ENCODE measurements at regions not wholly inside any gene's neighbourhood (a gene's known extent, or its start where the extent isn't known, plus 50 kb on each side); places are given as distances from the start of the nearest gene placed in this dataset.

GRCh38 chr2:220440731-220441130 is 813.3 kb downstream of the SLC4A3 start:
- Histone ChIP-seq H3K36me3 (no peaks in the 10 kb centered on the region), H3K9me3 (no peaks in the 10 kb centered on the region), H3K4me3 (no peak overlapping the region), H3K27ac (no peak overlapping the region), H3K4me1 (no peaks in the 10 kb centered on the region), H3K27me3 (no peaks in the 10 kb centered on the region)
- ATAC-seq (no peak), DNase-seq (no peak)
- intact Hi-C loops (cut with DNase I; ENCODE audit: low total_unique reads) = no loop called here
- in situ Hi-C loops (cut with MboI; ENCODE audit: low sequenced_read_pairs in 4 of 4) = no loop called here
- TF ChIP-seq, protein P1, sequence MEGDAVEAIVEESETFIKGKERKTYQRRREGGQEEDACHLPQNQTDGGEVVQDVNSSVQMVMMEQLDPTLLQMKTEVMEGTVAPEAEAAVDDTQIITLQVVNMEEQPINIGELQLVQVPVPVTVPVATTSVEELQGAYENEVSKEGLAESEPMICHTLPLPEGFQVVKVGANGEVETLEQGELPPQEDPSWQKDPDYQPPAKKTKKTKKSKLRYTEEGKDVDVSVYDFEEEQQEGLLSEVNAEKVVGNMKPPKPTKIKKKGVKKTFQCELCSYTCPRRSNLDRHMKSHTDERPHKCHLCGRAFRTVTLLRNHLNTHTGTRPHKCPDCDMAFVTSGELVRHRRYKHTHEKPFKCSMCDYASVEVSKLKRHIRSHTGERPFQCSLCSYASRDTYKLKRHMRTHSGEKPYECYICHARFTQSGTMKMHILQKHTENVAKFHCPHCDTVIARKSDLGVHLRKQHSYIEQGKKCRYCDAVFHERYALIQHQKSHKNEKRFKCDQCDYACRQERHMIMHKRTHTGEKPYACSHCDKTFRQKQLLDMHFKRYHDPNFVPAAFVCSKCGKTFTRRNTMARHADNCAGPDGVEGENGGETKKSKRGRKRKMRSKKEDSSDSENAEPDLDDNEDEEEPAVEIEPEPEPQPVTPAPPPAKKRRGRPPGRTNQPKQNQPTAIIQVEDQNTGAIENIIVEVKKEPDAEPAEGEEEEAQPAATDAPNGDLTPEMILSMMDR (IDR thresholded peaks at IDR 0.05 in 4 of 5, conservative IDR thresholded peaks at IDR 0.05 in 1 of 5) = no peak
- TF ChIP-seq POLR2A (IDR thresholded peaks at IDR 0.05) = no peak

DNA sequence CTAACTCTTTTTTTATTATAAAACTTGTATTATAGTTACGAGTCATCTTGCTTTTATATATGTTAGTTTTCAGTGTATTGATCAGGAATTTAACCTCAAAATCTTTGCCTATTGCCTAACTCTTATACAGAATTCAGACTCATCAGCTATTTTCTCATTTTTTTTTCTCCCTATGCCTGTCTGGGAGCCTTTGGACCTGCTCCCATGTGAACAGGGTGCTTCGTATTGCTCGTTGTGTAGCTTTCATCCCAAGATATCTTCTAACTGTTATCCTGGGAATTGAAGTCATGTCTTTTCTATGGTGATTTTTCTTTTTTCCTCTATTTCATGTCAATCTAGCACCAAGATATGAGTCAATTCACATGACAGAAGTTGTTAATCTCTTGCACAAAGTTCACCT is 814.0 kb downstream of the SLC4A3 start:
- Histone ChIP-seq H3K4me3 (no peak overlapping the region), H3K36me3 (no peaks in the 10 kb centered on the region), H3K27me3 (no peaks in the 10 kb centered on the region), H3K27ac (no peak overlapping the region), H3K9me3 (no peaks in the 10 kb centered on the region), H3K4me1 (no peaks in the 10 kb centered on the region)
- in situ Hi-C loops (cut with MboI; ENCODE audit: low sequenced_read_pairs in 4 of 4) (no loop called here), intact Hi-C loops (cut with DNase I; ENCODE audit: low total_unique reads) (no loop called here)
- ATAC-seq (no peak), DNase-seq (no peak)
- TF ChIP-seq, protein P1 (IDR thresholded peaks at IDR 0.05 in 4 of 5, conservative IDR thresholded peaks at IDR 0.05 in 1 of 5) = no peak
- TF ChIP-seq POLR2A (IDR thresholded peaks at IDR 0.05) = no peak

- Histone ChIP-seq H3K27ac (no peak overlapping the region), H3K4me1 (no peaks in the 10 kb centered on the region), H3K4me3 (no peak overlapping the region), H3K36me3 (no peaks in the 10 kb centered on the region), H3K9me3 (no peaks in the 10 kb centered on the region), H3K27me3 (no peaks in the 10 kb centered on the region)
- DNase-seq (no peak), ATAC-seq (no peak)
- intact Hi-C loops (cut with DNase I; ENCODE audit: low total_unique reads) = no loop called here
- TF ChIP-seq POLR2A (IDR thresholded peaks at IDR 0.05) = no peak
- TF ChIP-seq, protein P1 (IDR thresholded peaks at IDR 0.05 in 4 of 5, conservative IDR thresholded peaks at IDR 0.05 in 1 of 5) = no peak
- in situ Hi-C loops (cut with MboI; ENCODE audit: low sequenced_read_pairs in 4 of 4) = no loop called here
Observed at GRCh38 chr2:220442012-220442411, 814.6 kb downstream of the SLC4A3 start.

GRCh38 chr2:220445429-220446105 is 818.1 kb downstream of the SLC4A3 start:
- H3K4me3 ChIP-seq = no peak overlapping the region
- ATAC-seq (no peak), DNase-seq (no peak)
- no peaks in the 10 kb centered on the region for H3K36me3 ChIP-seq
- H3K9me3 ChIP-seq = no peaks in the 10 kb centered on the region
- H3K4me1 ChIP-seq = no peaks in the 10 kb centered on the region
- intact Hi-C loops (cut with DNase I; ENCODE audit: low total_unique reads) (no loop called here), in situ Hi-C loops (cut with MboI; ENCODE audit: low sequenced_read_pairs in 4 of 4) (no loop called here)
- H3K27me3 ChIP-seq = no peaks in the 10 kb centered on the region
- no peak overlapping the region for H3K27ac ChIP-seq
- no peak for TF ChIP-seq POLR2A (IDR thresholded peaks at IDR 0.05)
- TF ChIP-seq, protein P1 (IDR thresholded peaks at IDR 0.05 in 4 of 5, conservative IDR thresholded peaks at IDR 0.05 in 1 of 5) = no peak

Data from gastrocnemius medialis (tissue), 4 donors.